ENCODE measurements at regions not wholly inside any gene's neighbourhood (a gene's known extent, or its start where the extent isn't known, plus 50 kb on each side); places are given as distances from the start of the nearest gene placed in this dataset.

DNA sequence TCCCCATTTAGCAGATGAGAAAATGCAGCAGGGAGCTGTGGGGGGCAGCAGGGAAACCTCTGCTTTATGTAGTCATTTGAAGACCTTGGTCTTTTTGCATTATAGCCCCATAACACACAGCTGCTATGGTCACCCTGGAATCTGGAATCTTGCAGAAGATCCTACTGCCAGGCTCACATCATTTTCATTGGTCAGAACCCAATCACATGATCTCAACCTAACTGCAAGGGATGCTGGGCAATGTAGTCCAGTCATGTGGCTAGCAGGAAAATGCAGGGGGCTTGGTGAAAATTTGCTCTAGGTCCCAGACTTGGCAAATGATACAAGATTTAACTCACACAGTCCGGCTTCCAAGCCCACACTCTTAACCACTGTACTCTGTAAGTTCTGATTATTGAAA is 1028.7 kb downstream of the AACS start:
- DNase-seq (no peak), ATAC-seq (no peak)
- Histone ChIP-seq H3K27ac (no peak overlapping the region), H3K9me3 (no peaks in the 10 kb centered on the region), H3K4me3 (no peak overlapping the region), H3K4me1 (no peaks in the 10 kb centered on the region), H3K36me3 (no peaks in the 10 kb centered on the region), H3K27me3 (no peaks in the 10 kb centered on the region)
- intact Hi-C loops (cut with DNase I): no loop called here
- TF ChIP-seq, protein P1, sequence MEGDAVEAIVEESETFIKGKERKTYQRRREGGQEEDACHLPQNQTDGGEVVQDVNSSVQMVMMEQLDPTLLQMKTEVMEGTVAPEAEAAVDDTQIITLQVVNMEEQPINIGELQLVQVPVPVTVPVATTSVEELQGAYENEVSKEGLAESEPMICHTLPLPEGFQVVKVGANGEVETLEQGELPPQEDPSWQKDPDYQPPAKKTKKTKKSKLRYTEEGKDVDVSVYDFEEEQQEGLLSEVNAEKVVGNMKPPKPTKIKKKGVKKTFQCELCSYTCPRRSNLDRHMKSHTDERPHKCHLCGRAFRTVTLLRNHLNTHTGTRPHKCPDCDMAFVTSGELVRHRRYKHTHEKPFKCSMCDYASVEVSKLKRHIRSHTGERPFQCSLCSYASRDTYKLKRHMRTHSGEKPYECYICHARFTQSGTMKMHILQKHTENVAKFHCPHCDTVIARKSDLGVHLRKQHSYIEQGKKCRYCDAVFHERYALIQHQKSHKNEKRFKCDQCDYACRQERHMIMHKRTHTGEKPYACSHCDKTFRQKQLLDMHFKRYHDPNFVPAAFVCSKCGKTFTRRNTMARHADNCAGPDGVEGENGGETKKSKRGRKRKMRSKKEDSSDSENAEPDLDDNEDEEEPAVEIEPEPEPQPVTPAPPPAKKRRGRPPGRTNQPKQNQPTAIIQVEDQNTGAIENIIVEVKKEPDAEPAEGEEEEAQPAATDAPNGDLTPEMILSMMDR (IDR thresholded peaks at IDR 0.05): no peak

DNA sequence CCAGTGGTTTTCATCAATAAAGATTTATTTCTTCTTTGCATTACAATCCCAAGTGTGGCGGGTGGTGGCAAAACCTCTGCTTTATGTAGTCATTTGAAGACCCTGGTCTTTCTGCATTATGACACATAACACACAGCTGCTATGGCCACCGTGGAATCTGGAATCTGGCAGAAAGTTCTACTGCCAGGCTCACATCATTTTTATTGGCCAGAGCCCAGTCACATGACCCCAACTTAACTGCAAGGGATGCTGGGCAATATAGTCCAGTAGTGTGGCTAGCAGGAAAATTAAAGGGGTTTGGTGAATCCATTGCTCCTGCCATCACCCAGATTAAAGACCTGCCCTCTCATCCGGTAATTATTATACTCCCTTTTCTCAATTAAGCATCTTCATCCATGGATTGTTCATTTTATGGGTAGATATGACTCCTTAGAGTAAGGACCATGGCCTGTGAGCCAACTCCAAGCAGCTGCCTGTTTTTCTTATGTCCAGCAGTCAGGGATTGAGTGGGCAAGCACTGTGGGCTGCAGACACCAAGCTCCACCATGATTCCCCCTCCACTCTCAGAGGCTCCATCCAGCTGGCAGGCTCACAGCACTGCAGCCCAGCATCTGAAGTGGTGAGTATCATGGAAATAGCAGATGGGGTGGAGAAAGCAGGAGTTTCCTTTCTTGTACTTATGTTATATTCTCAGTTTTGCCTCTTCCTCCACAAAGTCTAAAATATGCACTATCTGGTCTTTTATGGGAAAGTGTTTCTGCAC is 1030.7 kb downstream of the AACS start:
- TF ChIP-seq, protein P1 (IDR thresholded peaks at IDR 0.05): no peak
- Histone ChIP-seq H3K4me1 (no peaks in the 10 kb centered on the region), H3K9me3 (no peaks in the 10 kb centered on the region), H3K36me3 (no peaks in the 10 kb centered on the region), H3K4me3 (no peak overlapping the region), H3K27me3 (no peaks in the 10 kb centered on the region), H3K27ac (no peak overlapping the region)
- intact Hi-C loops (cut with DNase I): no loop called here
- ATAC-seq (no peak), DNase-seq (no peak)

DNA sequence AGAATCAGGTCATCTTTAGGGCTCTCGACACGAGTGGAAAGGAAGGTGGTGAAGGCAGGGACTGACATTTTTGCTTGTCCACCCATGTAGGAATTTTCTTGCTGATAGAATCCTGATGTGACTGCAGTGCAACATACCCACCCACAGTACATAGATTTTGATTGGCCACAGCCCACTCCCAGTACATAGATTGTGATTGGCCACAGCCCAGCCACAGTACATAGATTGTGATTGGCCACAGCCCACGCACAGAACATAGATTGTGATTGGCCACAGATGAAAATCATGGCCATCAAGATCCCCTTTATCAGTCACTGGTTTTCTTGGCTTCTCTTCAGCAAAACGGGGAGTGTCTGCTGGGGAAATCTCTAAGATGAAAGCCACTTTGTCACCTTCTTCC is 1041.5 kb downstream of the AACS start:
- Histone ChIP-seq H3K4me1 (no peaks in the 10 kb centered on the region), H3K36me3 (no peaks in the 10 kb centered on the region), H3K27me3 (no peaks in the 10 kb centered on the region), H3K9me3 (no peaks in the 10 kb centered on the region), H3K27ac (no peak overlapping the region), H3K4me3 (no peak overlapping the region)
- intact Hi-C loops (cut with DNase I): no loop called here
- no peak for ATAC-seq
- TF ChIP-seq, protein P1 (IDR thresholded peaks at IDR 0.05): no peak
- DNase-seq: no peak

DNA sequence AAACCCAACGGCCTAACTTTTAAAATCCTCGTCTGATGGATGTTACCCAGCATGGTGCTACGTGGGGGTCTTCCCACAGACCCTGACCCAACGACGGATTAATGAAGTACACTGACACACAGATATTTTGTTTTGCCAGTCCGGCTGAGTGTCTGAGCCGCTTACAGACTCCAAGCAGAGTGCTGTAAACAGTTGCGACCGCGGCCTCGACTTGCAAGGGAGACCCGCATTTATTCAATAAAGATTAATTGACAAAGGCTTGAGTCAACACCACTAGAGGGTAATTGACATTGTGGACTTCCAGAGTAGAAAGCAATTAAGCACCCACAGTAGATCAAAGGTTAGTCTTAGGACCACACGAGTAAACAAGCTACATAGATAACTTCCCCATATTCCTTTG is 1042.4 kb downstream of the AACS start:
- TF ChIP-seq, protein P1 (IDR thresholded peaks at IDR 0.05): no peak
- no peak overlapping the region for H3K4me3 ChIP-seq
- no peak for DNase-seq
- ATAC-seq: no peak
- no peak overlapping the region for H3K27ac ChIP-seq
- H3K4me1 ChIP-seq: no peaks in the 10 kb centered on the region
- no peaks in the 10 kb centered on the region for H3K36me3 ChIP-seq
- intact Hi-C loops (cut with DNase I): no loop called here
- H3K27me3 ChIP-seq: no peaks in the 10 kb centered on the region
- no peaks in the 10 kb centered on the region for H3K9me3 ChIP-seq

DNA sequence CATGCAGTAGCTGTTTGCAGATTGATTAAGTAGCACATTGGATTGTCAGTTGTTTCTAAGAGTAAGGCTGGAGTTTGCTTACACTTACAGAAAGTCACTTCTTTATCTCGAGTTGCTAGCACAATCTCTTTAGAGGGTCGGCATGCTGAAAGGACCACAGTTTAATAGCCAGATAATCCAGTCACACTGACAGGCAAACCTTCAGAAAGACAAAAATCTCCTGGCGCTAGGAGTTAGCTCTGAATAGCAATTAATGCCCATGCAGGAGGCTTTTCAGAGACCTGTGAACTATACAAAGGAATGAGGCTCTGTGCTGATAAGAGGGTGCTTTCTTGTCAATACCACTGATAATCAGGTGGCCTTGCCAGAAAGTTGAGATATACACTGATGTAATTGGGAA is 1043.0 kb downstream of the AACS start:
- Histone ChIP-seq H3K27me3 (no peaks in the 10 kb centered on the region), H3K27ac (no peak overlapping the region), H3K9me3 (no peaks in the 10 kb centered on the region), H3K4me3 (no peak overlapping the region), H3K4me1 (no peaks in the 10 kb centered on the region), H3K36me3 (no peaks in the 10 kb centered on the region)
- intact Hi-C loops (cut with DNase I): no loop called here
- TF ChIP-seq, protein P1 (IDR thresholded peaks at IDR 0.05): no peak
- DNase-seq (no peak), ATAC-seq (no peak)

DNA sequence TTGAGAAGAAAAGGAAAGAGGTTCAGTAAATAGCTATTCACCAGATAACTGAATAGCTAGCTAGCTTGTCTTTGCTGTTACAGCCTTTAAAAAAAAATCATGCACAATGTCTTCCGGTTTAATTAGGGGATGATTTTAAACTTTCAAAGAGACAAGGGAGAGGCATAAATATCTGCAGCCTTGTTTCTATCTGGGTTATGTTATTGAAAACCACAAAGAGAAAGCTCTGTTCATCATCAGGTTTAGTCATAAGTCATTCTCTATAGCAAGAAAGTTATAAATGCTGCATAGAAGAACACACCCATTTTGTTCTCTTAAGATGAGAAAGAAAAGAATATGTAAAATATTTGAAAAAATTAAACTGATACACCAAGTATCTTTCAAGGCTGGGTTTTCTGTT is 1046.9 kb downstream of the AACS start:
- ATAC-seq: no peak
- no peaks in the 10 kb centered on the region for H3K4me1 ChIP-seq
- H3K27me3 ChIP-seq: no peaks in the 10 kb centered on the region
- no peak for DNase-seq
- H3K9me3 ChIP-seq: no peaks in the 10 kb centered on the region
- no peaks in the 10 kb centered on the region for H3K36me3 ChIP-seq
- no peak overlapping the region for H3K4me3 ChIP-seq
- intact Hi-C loops (cut with DNase I): no loop called here
- H3K27ac ChIP-seq: no peak overlapping the region
- TF ChIP-seq, protein P1 (IDR thresholded peaks at IDR 0.05): no peak

Data from upper lobe of right lung (tissue), 1 donor.